ENCODE measurements at regions not wholly inside any gene's neighbourhood (a gene's known extent, or its start where the extent isn't known, plus 50 kb on each side); places are given as distances from the start of the nearest gene placed in this dataset.
A peak's percentile ranks its signal among the peaks of the same experiment; 100 is the strongest.

DNA sequence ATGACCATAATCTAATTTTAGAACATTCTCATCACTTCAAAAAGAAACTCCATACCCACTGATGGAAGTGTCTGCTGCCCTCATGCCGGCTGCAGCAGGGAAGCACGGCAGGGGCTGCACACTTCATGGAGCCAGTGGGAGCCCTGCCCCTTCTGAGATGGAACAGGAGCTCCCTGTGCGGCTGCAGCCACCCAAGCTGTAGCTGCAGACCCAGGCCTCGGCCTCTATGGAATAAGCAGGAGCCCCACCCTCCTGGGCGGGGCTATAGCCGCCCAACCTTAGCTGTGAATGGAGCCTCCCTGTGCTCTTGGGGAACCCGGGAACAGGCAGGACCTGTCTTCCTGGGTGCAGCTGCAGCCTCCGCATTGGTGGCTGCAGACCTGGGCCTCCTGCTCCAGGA is 128.5 kb downstream of the NUDT12 start:
- Histone ChIP-seq H3K27ac (ENCODE audit: insufficient read depth, low read length) (no peak overlapping the region), H3K9me1 (ENCODE audit: insufficient read depth, low read length) (peaks cover 2% of the 10 kb centered on the region; the same call in 1 of the 2 replicates), H3K23ac (ENCODE audit: low read depth, low read length) (no peak overlapping the region), H3K9ac (ENCODE audit: low read depth, low read length) (no peak overlapping the region), H3K27me3 (ENCODE audit: control insufficient read depth, insufficient read depth, low read length) (no peaks in the 10 kb centered on the region), H4K20me1 (ENCODE audit: insufficient read depth, low read length) (no peaks in the 10 kb centered on the region), H4K5ac (ENCODE audit: low read depth, low read length) (no peak overlapping the region), H3K14ac (replicated peaks; ENCODE audit: low read depth, low read length) (no peak overlapping the region), H3K18ac (ENCODE audit: low read depth, low read length) (no peak overlapping the region), H2BK15ac (ENCODE audit: low read depth, low read length) (no peak overlapping the region), H3K56ac (ENCODE audit: extremely low read depth, insufficient read depth, low read length) (no peak overlapping the region), H2AFZ (replicated peaks; ENCODE audit: low read length, poor library complexity) (peak overlapping the region; percentile 64), H2AK5ac (ENCODE audit: low read depth, low read length) (no peak overlapping the region; the same call in 1 of the 2 replicates), H4K91ac (ENCODE audit: insufficient read depth, low read depth, low read length) (no peak overlapping the region), H2BK5ac (ENCODE audit: low read depth, low read length, poor library complexity, severe bottlenecking) (peak overlapping the region; percentile 54), H3K4me2 (ENCODE audit: low read depth, low read length) (no peak overlapping the region), H3K4ac (ENCODE audit: low read depth, low read length) (no peak overlapping the region), H4K8ac (ENCODE audit: low read depth in 2 of 2, low read length in 2 of 2) (no peak overlapping the region), H3K4me1 (ENCODE audit: control insufficient read depth, insufficient read depth, low read length) (no peaks in the 10 kb centered on the region; the same call in none of the 2 replicates), H2AK9ac (replicated peaks; ENCODE audit: low read depth, low read length, poor library complexity) (no peak overlapping the region), H2BK120ac (ENCODE audit: low read depth, low read length) (no peak overlapping the region), H2BK20ac (ENCODE audit: low read depth, low read length) (peak overlapping the region; percentile 28; the same call in 1 of the 2 replicates), H3K79me1 (ENCODE audit: low read depth in 1 of 2, low read length in 2 of 2) (no peaks in the 10 kb centered on the region), H3K4me3 (ENCODE audit: insufficient read depth, low read depth, low read length) (no peak overlapping the region), H3K9me3 (ENCODE audit: control insufficient read depth, insufficient read depth, low read length) (no peaks in the 10 kb centered on the region), H3K36me3 (ENCODE audit: control insufficient read depth, insufficient read depth, low read length) (no peaks in the 10 kb centered on the region)
- intact Hi-C loops (cut with micrococcal nuclease): no loop called here
- TF ChIP-seq MAZ (IDR thresholded peaks at IDR 0.05; ENCODE audit: borderline replicate concordance, low read depth, low read length) (no peak), RAD21 (IDR thresholded peaks at IDR 0.05; ENCODE audit: low read length) (no peak), MXI1 (IDR thresholded peaks at IDR 0.05; ENCODE audit: borderline replicate concordance, low read depth, low read length) (no peak), RFX5 (IDR thresholded peaks at IDR 0.05; ENCODE audit: low read depth, low read length) (no peak), CHD1 (IDR thresholded peaks at IDR 0.05; ENCODE audit: low read depth, low read length) (no peak), SMC3 (IDR thresholded peaks at IDR 0.05; ENCODE audit: low read depth, low read length) (no peak), RCOR1 (IDR thresholded peaks at IDR 0.05; ENCODE audit: insufficient replicate concordance, low read length) (no peak)
- TF ChIP-seq, protein P1, sequence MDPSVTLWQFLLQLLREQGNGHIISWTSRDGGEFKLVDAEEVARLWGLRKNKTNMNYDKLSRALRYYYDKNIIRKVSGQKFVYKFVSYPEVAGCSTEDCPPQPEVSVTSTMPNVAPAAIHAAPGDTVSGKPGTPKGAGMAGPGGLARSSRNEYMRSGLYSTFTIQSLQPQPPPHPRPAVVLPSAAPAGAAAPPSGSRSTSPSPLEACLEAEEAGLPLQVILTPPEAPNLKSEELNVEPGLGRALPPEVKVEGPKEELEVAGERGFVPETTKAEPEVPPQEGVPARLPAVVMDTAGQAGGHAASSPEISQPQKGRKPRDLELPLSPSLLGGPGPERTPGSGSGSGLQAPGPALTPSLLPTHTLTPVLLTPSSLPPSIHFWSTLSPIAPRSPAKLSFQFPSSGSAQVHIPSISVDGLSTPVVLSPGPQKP (IDR thresholded peaks at IDR 0.05; ENCODE audit: borderline replicate concordance, low read depth, low read length): no peak
- whole genome bisulfite sequencing, 2 experiments (ENCODE audit: extremely low coverage in 2 of 2, insufficient read length in 1 of 2): 73% methylated on average over 3 of the region's 8 CpGs; no CpG with 5 or more reads in 1 of the 2 experiments
- in situ Hi-C loops (cut with MboI; ENCODE audit: low sequenced_read_pairs): no loop called here
- CTCF ChIA-PET: interaction anchor here (1.4 kb wide), 1 partner anchor 17 kb away, joined by 4 read pairs; no protein-coding TSS in a partner anchor
- dilution Hi-C loops (cut with HindIII; ENCODE audit: low sequenced_read_pairs, unreplicated experiment): no loop called here
- POLR2A ChIA-PET (ENCODE audit: unreplicated experiment): no interaction called here
- BruUV-seq (replicated peaks): no TSS peak
- ATAC-seq (ENCODE audit: low read depth) (no peak), DNase-seq (no peak)
